GM21619 (cell line): ENCODE measurements at regions not wholly inside any gene's neighbourhood (a gene's known extent, or its start where the extent isn't known, plus 50 kb on each side); places are given as distances from the start of the nearest gene placed in this dataset.

Source experiments
- ATAC-seq: cut with Tn5 transposase; IDR thresholded peaks from one replicate; pipeline ENCODE4 v1.9.1; 2021; ENCODE audit not compliant: unreplicated experiment

- no peak for ATAC-seq
Measured at GRCh38 chr10:107813451-107814162, 649.1 kb upstream of the SORCS1 start.

DNA sequence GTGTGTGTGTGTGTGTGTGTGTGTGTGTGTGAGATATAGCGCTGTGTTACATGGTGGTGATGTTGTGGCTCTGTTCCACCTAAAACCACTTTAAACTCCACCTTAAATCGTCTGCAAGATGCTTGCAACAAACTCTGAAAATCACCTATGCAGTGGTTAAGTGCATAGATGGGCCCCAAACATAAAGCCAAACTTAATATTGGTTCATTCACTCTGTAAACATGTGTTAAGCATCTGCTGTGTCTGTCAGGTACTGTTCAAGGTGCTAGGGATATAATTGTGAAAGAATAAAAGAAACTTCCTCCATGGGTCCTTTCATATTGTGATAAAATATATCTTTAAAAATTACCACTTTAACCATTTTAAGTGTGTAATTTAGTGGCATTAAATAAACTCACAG is 645.4 kb upstream of the SORCS1 start:
- ATAC-seq: no peak

DNA sequence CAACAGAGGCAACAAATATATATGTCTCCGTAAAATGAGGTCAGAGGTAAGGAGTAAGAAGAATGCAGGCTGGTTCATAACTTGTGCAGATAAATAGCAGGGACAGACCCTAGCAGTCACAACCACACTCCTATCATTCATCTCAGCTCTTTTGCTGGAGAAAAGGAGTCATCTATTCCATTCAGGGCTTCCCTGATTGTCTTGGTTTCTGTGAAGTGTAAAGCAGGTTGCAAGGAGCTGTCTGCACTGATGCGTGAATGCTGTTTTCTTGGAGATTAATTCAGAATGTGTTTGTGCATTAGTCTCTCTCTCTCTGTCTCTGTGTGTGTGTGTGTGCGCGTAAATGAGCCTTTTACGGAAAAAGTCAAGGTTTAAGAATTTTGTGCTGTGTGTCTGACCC is 643.3 kb upstream of the SORCS1 start:
- ATAC-seq: no peak

DNA sequence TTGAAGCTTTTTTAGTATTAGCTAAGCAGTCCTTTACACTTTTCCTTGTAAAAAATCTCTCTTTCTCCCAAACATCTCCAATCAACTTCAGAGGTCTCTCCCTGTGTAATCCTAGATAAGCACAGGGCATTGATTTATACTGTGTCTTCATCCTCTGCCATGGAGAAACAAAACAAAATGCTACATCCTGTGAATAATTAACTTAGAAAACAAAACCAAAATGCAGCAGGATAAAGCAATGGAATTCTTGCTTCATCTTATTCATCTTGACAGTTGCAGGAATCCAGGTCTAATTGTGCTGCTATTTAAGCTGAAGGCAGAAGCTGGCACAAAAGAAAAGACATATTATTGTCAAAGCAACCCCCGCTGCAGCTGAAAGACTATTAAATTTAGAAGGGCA is 641.5 kb upstream of the SORCS1 start:
- ATAC-seq: no peak

DNA sequence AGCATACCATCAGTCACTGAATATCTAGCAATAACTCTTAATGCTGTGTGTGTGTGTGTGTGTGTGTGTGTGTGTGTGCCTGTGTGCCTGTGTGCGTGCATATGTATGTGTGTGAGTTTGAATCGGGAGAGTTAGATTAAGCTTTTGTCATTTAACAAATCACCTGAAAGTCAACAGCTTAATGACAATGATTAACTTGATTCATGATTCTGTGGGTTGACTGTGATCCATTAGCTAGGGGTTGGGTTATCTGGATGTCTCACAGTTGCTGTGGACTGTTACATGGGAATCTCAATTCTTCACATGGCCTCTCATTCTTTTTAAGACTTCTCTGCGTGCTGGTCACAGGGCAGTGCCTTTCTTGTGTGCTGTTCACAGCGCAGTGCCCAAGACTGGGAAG is 639.0 kb upstream of the SORCS1 start:
- ATAC-seq: no peak

DNA sequence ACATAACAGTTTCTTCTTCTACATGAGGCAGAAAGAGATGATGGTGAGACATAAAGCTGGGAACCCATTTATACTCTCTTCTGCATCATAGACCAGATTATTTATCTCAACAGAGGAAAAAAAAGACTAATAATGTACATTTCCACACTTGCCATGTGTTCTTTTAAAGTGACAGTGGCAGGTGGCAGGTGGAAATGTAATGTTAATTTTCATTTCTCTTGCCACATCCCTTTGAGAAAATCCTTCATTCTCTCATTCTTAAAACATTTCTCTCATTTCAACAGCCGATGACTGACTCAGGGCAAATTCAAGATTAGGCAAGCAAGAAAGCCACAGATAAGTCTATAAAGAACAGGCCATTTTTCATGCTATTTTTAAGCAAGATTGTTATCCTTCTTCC is 635.6 kb upstream of the SORCS1 start:
- ATAC-seq: no peak

GRCh38 chr10:107790271-107790670 is 625.8 kb upstream of the SORCS1 start:
- ATAC-seq: no peak

- no peak for ATAC-seq
Measured at GRCh38 chr10:107771066-107771465, 606.6 kb upstream of the SORCS1 start.

- no peak for ATAC-seq
Measured at GRCh38 chr10:107767185-107767584, 602.7 kb upstream of the SORCS1 start.

DNA sequence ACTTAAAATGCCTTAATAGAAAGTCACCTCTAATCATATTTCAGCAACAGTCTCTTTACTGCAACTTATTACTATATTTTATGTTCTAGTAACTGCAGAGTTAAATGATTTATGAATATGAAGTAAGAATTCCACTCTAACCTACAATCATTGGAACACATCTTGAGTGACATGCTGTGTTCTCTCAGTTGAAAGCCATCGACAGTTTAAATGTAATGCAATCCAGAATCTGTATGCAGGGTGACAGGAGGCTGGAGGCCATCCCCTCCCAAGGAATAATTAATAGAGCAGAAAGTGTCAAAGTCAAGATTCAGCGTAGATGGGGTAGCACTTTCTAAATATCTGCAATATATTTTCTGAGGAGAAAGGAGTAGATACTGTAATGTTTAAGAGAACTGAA is 590.3 kb upstream of the SORCS1 start:
- ATAC-seq: no peak

DNA sequence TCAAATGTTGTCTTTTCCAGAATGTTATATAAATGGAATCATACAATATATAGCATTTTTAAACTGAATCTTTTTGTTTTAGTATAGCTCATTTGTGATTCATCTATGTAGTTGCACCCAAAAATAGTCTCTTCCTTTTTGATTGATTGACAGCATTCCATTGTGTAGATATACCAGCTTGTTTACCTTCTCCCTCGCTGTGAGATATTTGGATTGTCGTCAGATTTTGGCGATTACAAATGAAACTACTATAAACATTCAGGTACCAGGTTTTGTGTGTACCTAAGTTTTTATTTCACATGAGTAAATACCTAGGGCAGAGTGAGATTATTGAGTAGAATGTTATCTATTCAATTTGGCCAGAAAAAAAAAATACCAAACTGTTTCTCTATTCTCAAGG is 584.7 kb upstream of the SORCS1 start:
- no peak for ATAC-seq

DNA sequence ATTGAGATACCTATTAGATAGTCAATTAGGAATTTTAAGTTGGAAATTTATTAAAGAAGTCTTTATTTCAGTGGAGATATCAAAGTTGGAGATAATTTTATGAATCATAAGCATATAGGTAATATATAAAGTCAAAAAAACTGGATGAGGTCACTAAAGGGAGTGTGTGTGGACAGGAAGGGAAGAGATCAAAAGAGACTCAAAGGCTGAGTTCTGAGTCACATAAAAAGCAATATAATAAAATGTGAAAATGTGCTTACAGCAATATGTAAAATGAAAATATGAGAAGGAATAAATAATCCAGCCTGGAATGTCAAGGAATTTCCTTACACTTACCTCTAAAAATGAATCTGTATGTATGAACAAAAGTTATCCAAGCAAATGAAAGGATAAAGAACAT is 583.3 kb upstream of the SORCS1 start:
- ATAC-seq: no peak

GRCh38 chr10:107741971-107742370 is 577.5 kb upstream of the SORCS1 start:
- ATAC-seq: no peak

DNA sequence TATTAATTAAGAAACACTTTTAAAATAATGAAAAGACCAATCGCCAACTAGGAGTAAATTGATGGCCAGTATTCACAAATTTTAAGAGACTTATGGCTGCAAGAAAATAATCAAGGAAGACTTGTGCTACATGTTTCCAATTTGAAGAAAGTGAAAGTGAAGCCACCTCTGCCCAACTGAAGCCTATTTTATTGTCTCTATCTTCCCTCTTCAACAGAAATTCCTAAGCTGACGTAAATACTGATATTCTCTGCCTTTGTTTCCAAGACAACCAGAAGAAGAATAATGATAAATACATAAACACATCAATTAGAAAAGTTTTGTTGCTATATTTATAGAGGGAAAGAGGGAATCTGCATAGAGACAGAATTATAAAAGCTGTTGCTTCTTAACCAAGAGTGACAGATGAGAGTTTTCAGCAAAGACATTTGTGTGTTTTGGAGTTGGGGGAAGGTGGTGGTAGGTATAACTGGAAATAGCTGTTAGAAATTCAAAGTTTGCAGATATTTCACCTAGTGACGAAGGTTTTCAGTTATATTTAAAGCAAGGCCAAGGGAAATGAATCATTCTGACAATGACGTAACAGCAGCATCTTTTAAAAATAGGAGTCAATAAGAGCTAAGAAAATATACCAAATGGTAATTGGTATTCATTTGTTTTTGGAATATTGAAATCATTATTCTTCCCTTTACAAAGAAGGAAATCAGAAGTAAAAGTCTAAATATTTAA is 576.6 kb upstream of the SORCS1 start:
- ATAC-seq: no peak

- no peak for ATAC-seq
Measured at GRCh38 chr10:107739951-107740350, 575.4 kb upstream of the SORCS1 start.

- ATAC-seq: no peak
Measured at GRCh38 chr10:107733328-107734130, 569.0 kb upstream of the SORCS1 start.

- ATAC-seq: no peak
Measured at GRCh38 chr10:107732045-107732444, 567.5 kb upstream of the SORCS1 start.

DNA sequence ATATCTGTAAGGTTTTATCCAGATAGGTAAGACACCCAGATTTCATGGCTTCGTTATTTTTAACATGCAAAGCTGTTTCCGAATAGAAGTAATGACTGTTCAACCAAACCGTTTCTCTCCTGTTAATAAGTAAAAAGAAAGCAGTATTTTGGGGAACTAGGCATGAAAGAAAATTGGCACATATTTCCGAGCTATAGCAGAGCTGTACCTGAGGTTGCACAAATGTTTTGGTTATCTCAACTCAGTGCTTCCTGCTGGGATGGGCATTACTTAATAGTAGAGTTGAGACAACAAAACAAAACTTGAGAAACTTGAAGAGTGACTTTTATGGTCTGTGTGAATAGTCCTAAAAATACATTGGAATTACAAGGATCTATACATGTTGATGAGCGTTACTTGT is 564.3 kb upstream of the SORCS1 start:
- ATAC-seq: peak; percentile 97

GRCh38 chr10:107727767-107728317 is 563.3 kb upstream of the SORCS1 start:
- ATAC-seq: no peak

- no peak for ATAC-seq
Measured at GRCh38 chr10:107718864-107719263, 554.4 kb upstream of the SORCS1 start.

- no peak for ATAC-seq
Measured at GRCh38 chr10:107717046-107717445, 552.5 kb upstream of the SORCS1 start.

GRCh38 chr10:107715565-107715964 is 551.1 kb upstream of the SORCS1 start:
- no peak for ATAC-seq
